KMS-11 (cell line): ENCODE measurements at regions not wholly inside any gene's neighbourhood (a gene's known extent, or its start where the extent isn't known, plus 50 kb on each side); places are given as distances from the start of the nearest gene placed in this dataset.

Experiments
- H2AFZ ChIP-seq: fragments of 200-600 bp; sonication (generic); 2 replicates; pipeline ENCODE4 v1.6.1; 2016; ENCODE audit warnings: antibody characterized with exemption, mixed run types, low read depth
- H3K27ac ChIP-seq: fragments of 200-600 bp; sonication (generic); 2 replicates; pipeline ENCODE4 v1.6.1; 2016; ENCODE audit warnings: mild to moderate bottlenecking, mixed run types
- H3K27me3 ChIP-seq: fragments of 200-600 bp; sonication (generic); 2 replicates; pipeline ENCODE4 v1.6.1; 2017; ENCODE audit warnings: mild to moderate bottlenecking, low read depth, mixed run types, moderate library complexity; ENCODE audit not compliant: insufficient read depth
- H3K36me3 ChIP-seq: fragments of 200-600 bp; sonication (generic); 2 replicates; pipeline ENCODE4 v1.6.1; 2017; ENCODE audit warnings: mild to moderate bottlenecking, mixed run types; ENCODE audit not compliant: insufficient read depth
- H3K4me1 ChIP-seq: fragments of 200-600 bp; sonication (generic); 2 replicates; pipeline ENCODE4 v1.6.1; 2016; ENCODE audit warnings: mild to moderate bottlenecking, low read depth, mixed run types; ENCODE audit not compliant: poor library complexity, severe bottlenecking
- H3K4me2 ChIP-seq: fragments of 200-600 bp; sonication (generic); 2 replicates; pipeline ENCODE4 v1.7.0; 2016; ENCODE audit warnings: mild to moderate bottlenecking, mixed run types
- H3K4me3 ChIP-seq: fragments of 200-600 bp; sonication (generic); IDR thresholded peaks from 2 replicates; pipeline ENCODE4 v1.6.1; 2017; ENCODE audit warnings: low read depth, low read length, mixed read lengths; ENCODE audit not compliant: insufficient read depth
- H3K79me2 ChIP-seq: fragments of 200-600 bp; sonication (generic); 2 replicates; pipeline ENCODE4 v1.6.1; 2016; ENCODE audit warnings: low read depth, mixed run types; ENCODE audit not compliant: insufficient read depth
- H3K9ac ChIP-seq: fragments of 200-600 bp; sonication (generic); 2 replicates; pipeline ENCODE4 v1.6.1; 2016; ENCODE audit warnings: mild to moderate bottlenecking, mixed run types
- H4K20me1 ChIP-seq: fragments of 200-600 bp; sonication (generic); 2 replicates; pipeline ENCODE4 v1.6.1; 2016; ENCODE audit warnings: mild to moderate bottlenecking, mixed run types; ENCODE audit not compliant: insufficient read depth
- CTCF ChIP-seq: fragments of 200-600 bp; sonication (generic); conservative IDR thresholded peaks from 2 replicates; pipeline ENCODE4 v1.6.1; 2017; ENCODE audit warnings: low read depth, mild to moderate bottlenecking, antibody characterized with exemption, low read length, moderate library complexity, mixed read lengths

- no peak for TF ChIP-seq CTCF
- no peaks in the 10 kb centered on the region for H4K20me1 ChIP-seq
- H3K36me3 ChIP-seq: no peaks in the 10 kb centered on the region
- H3K27me3 ChIP-seq: no peaks in the 10 kb centered on the region
- no peak overlapping the region for H2AFZ ChIP-seq
- H3K27ac ChIP-seq: no peak overlapping the region
- no peak overlapping the region for H3K9ac ChIP-seq
- no peaks in the 10 kb centered on the region for H3K4me1 ChIP-seq
- H3K4me3 ChIP-seq: no peak overlapping the region
- no peak overlapping the region for H3K4me2 ChIP-seq
- no peaks in the 10 kb centered on the region for H3K79me2 ChIP-seq
Measured at GRCh38 chr3:135329479-135329878, 534.4 kb downstream of the EPHB1 start.

GRCh38 chr3:135337192-135337591, 542.1 kb downstream of the EPHB1 start:
- no peak overlapping the region for H3K9ac ChIP-seq
- H3K27ac ChIP-seq: no peak overlapping the region
- H3K4me1 ChIP-seq: no peaks in the 10 kb centered on the region
- no peaks in the 10 kb centered on the region for H3K27me3 ChIP-seq
- no peaks in the 10 kb centered on the region for H3K79me2 ChIP-seq
- no peaks in the 10 kb centered on the region for H3K36me3 ChIP-seq
- no peak overlapping the region for H3K4me2 ChIP-seq
- no peak for TF ChIP-seq CTCF
- no peak overlapping the region for H3K4me3 ChIP-seq
- H4K20me1 ChIP-seq: no peaks in the 10 kb centered on the region
- no peak overlapping the region for H2AFZ ChIP-seq

- H3K27me3 ChIP-seq: no peaks in the 10 kb centered on the region
- no peak overlapping the region for H3K9ac ChIP-seq
- no peak overlapping the region for H3K4me2 ChIP-seq
- H3K4me3 ChIP-seq: no peak overlapping the region
- H2AFZ ChIP-seq: no peak overlapping the region
- no peak for TF ChIP-seq CTCF
- no peaks in the 10 kb centered on the region for H3K36me3 ChIP-seq
- H3K27ac ChIP-seq: no peak overlapping the region
- H4K20me1 ChIP-seq: no peaks in the 10 kb centered on the region
- H3K79me2 ChIP-seq: no peaks in the 10 kb centered on the region
- no peaks in the 10 kb centered on the region for H3K4me1 ChIP-seq
Measured at GRCh38 chr3:135348690-135349089, 553.6 kb downstream of the EPHB1 start.

GRCh38 chr3:135349254-135349948, 554.3 kb downstream of the EPHB1 start:
- Histone ChIP-seq H3K9ac (no peak overlapping the region), H3K79me2 (no peaks in the 10 kb centered on the region), H2AFZ (no peak overlapping the region), H4K20me1 (no peaks in the 10 kb centered on the region), H3K4me2 (no peak overlapping the region), H3K27me3 (no peaks in the 10 kb centered on the region), H3K4me3 (no peak overlapping the region), H3K4me1 (no peaks in the 10 kb centered on the region), H3K27ac (no peak overlapping the region), H3K36me3 (no peaks in the 10 kb centered on the region)
- TF ChIP-seq CTCF: no peak
